Esophagus muscularis mucosa (tissue), 4 donors: ENCODE measurements at regions not wholly inside any gene's neighbourhood (a gene's known extent, or its start where the extent isn't known, plus 50 kb on each side); places are given as distances from the start of the nearest gene placed in this dataset.

Experiments
- EP300 ChIP-seq: sonication (generic); formaldehyde crosslinking; IDR thresholded peaks from one replicate; pipeline ENCODE4 v1.6.1; 2017; ENCODE audit warnings: antibody characterized with exemption
- POLR2A ChIP-seq: fragments of 450-650 bp; IDR thresholded peaks from one replicate; pipeline ENCODE4 v1.6.1; 2017; ENCODE audit warnings: antibody characterized with exemption, moderate library complexity, mild to moderate bottlenecking, low read depth
- POLR2AphosphoS5 ChIP-seq, 2 donors: sonication (generic); formaldehyde crosslinking; IDR thresholded peaks; one replicate each; pipeline ENCODE4 v1.6.1; 2017; ENCODE audit warnings: antibody characterized with exemption in 2 of 2
- TF ChIP-seq, protein P1 (sequence below), 3 experiments: fragments of 200-600 bp in 2 of 3; fragments of 450-650 bp in 1 of 3; sonication (generic) in 2 of 3; IDR thresholded peaks; one replicate each; pipeline ENCODE4 v1.5.1; 2017 to 2019; ENCODE audit warnings: antibody characterized with exemption in 3 of 3, mild to moderate bottlenecking in 2 of 3, moderate library complexity in 1 of 3

DNA sequence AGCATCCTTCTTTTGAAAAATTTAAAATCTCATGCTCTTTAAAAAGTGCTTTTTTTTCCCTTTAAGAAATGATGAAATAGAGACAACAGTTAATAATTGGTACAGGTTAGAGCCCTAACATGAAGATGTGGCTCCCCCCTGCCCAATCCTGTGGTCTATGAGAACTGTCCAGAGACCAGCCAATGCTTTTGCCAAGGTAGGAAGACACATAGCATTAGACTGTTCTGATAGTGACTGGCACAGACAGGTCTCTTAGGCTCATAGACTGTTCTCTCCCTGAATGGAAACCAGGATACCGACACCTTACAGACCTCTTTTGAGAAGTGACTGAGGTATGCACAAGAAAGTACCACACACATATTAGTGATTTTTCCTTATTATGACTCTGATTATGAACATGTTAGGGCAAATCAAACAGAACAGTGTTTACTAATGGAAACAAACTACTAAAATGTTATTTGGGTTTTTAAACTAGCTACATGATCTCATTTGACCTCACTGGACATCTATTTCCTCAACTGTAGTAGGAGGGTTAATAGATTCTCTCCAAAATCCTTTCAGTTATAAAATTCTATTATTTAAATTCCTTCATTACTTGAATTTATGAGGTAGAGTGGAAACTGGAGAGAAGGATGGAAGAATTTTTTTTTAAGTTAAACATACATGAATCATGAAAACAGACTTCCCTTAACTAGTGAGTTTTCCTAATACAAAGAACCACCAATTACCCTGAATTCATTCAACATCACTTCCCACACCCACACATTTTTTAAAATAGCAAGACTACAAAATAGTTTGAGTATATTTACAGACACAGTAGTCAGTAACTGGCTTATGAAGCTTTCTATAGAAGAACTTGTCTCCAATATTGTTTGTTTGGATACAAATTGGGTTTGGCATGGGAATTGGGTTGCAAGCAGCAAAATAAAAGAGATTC lies 120.4 kb downstream of the OGFRL1 start:
- TF ChIP-seq, protein P1, sequence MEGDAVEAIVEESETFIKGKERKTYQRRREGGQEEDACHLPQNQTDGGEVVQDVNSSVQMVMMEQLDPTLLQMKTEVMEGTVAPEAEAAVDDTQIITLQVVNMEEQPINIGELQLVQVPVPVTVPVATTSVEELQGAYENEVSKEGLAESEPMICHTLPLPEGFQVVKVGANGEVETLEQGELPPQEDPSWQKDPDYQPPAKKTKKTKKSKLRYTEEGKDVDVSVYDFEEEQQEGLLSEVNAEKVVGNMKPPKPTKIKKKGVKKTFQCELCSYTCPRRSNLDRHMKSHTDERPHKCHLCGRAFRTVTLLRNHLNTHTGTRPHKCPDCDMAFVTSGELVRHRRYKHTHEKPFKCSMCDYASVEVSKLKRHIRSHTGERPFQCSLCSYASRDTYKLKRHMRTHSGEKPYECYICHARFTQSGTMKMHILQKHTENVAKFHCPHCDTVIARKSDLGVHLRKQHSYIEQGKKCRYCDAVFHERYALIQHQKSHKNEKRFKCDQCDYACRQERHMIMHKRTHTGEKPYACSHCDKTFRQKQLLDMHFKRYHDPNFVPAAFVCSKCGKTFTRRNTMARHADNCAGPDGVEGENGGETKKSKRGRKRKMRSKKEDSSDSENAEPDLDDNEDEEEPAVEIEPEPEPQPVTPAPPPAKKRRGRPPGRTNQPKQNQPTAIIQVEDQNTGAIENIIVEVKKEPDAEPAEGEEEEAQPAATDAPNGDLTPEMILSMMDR (IDR thresholded peaks at IDR 0.05): no peak
- TF ChIP-seq POLR2A (no peak), EP300 (no peak), POLR2AphosphoS5 (IDR thresholded peaks at IDR 0.05) (no peak)
